ENCODE measurements at regions not wholly inside any gene's neighbourhood (a gene's known extent, or its start where the extent isn't known, plus 50 kb on each side); places are given as distances from the start of the nearest gene placed in this dataset.

DNA sequence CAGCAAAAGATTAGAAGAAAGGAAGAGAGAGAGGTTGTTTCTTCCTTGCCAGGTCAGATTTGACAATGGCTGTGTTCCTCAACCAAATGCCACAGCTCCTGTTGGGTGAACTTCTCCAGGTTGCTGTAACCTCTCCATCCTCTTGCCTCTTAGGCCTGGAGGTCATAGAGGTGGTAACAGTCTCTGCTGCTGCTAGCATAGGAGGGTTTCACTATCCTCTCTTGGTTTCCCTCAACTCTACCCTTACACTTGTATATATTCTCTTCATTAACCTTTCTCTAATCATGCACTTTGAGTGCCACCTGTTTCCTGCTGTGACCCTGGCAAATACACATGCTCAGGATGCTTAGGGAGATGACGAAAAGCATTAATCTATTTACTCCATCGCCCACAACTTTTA lies 67.7 kb upstream of the HIF1A start:
- TF ChIP-seq, protein P1, sequence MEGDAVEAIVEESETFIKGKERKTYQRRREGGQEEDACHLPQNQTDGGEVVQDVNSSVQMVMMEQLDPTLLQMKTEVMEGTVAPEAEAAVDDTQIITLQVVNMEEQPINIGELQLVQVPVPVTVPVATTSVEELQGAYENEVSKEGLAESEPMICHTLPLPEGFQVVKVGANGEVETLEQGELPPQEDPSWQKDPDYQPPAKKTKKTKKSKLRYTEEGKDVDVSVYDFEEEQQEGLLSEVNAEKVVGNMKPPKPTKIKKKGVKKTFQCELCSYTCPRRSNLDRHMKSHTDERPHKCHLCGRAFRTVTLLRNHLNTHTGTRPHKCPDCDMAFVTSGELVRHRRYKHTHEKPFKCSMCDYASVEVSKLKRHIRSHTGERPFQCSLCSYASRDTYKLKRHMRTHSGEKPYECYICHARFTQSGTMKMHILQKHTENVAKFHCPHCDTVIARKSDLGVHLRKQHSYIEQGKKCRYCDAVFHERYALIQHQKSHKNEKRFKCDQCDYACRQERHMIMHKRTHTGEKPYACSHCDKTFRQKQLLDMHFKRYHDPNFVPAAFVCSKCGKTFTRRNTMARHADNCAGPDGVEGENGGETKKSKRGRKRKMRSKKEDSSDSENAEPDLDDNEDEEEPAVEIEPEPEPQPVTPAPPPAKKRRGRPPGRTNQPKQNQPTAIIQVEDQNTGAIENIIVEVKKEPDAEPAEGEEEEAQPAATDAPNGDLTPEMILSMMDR (optimal IDR thresholded peaks at IDR 0.05 in 1 of 3, IDR thresholded peaks at IDR 0.05 in 1 of 3, conservative IDR thresholded peaks at IDR 0.05 in 1 of 3; ENCODE audit: extremely low read depth in 1 of 3, insufficient read depth in 2 of 3, low read length in 3 of 3), result no peak
- no peak for TF ChIP-seq EZH2 (IDR thresholded peaks at IDR 0.05; ENCODE audit: low read length)
